ENCODE measurements at regions not wholly inside any gene's neighbourhood (a gene's known extent, or its start where the extent isn't known, plus 50 kb on each side); places are given as distances from the start of the nearest gene placed in this dataset.
"Not testable (repeated sequence)": the region's sequence is repeated elsewhere in the genome, so short reads cannot be mapped to it uniquely, and the experiment has no call there.

DNA sequence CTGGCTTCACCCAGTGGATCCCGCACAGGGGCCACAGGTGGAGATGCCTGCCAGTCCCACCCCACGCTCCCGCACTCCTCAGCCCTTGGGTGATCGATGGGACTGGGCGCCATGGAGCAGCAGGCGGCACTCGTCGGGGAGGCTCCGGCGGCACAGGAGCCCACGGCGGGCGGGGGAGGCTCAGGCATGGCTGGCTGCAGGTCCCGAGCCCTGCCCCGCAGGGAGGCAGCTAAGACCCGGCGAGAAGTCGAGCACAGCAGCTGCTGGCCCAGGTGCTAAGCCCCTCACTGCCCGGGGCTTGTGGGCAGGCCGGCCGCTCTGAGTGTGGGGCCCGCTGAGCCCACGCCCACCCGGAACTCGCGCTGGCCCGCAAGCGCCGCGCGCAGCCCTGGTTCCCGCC, 389.3 kb downstream of the ACTRT1 start:
- RAD21 ChIA-PET (ENCODE audit: unreplicated experiment); H3K27me3 ChIP-seq (replicated peaks in 1 of 2; ENCODE audit: control insufficient read depth in 2 of 2, insufficient read depth in 2 of 2, low read length in 1 of 2); SMC1A ChIA-PET (ENCODE audit: uncharacterized antibody, unreplicated experiment); intact Hi-C loops (cut with micrococcal nuclease; ENCODE audit: unreplicated experiment); H4K20me1 ChIP-seq (ENCODE audit: control insufficient read depth, insufficient read depth); H3K4me3 ChIP-seq; ATAC-seq; H3K79me2 ChIP-seq (ENCODE audit: control insufficient read depth, insufficient read depth, low read length); CTCF ChIA-PET; FAIRE-seq; H3K4me2 ChIP-seq (ENCODE audit: control insufficient read depth, insufficient read depth); H3K9me3 ChIP-seq (replicated peaks; ENCODE audit: control insufficient read depth, insufficient read depth, low read length); H3K4me1 ChIP-seq (ENCODE audit: control insufficient read depth, insufficient read depth, low read length); BruUV-seq (replicated peaks); H3K36me3 ChIP-seq (ENCODE audit: control insufficient read depth in 2 of 2, insufficient read depth in 2 of 2, low read length in 1 of 2); H3K9ac ChIP-seq (ENCODE audit: control insufficient read depth, insufficient read depth, low read length); DNase-seq (ENCODE audit: low read depth, low spot score); H2AFZ ChIP-seq (ENCODE audit: control insufficient read depth, low read depth, low read length); POLR2A ChIA-PET; in situ Hi-C loops (cut with MboI); H3K27ac ChIP-seq (ENCODE audit: control insufficient read depth, insufficient read depth): not testable (repeated sequence)
- 87% methylated on average over 19 of the region's 32 CpGs for WGBS (ENCODE audit: insufficient coverage, insufficient replicate concordance, low lambda C conversion rate, missing lambda C conversion rate)

GRCh38 chrX:127649011-127649410, 403.2 kb downstream of the ACTRT1 start:
- no TSS peak for BruUV-seq (replicated peaks)
- no peaks in the 10 kb centered on the region for H3K36me3 ChIP-seq (ENCODE audit: control insufficient read depth in 2 of 2, insufficient read depth in 2 of 2, low read length in 1 of 2)
- FAIRE-seq (no peak), ATAC-seq (no peak), DNase-seq (ENCODE audit: low read depth, low spot score) (no peak)
- no peak overlapping the region for H3K27ac ChIP-seq (ENCODE audit: control insufficient read depth, insufficient read depth)
- H3K4me1 ChIP-seq (ENCODE audit: control insufficient read depth, insufficient read depth, low read length) = no peaks in the 10 kb centered on the region
- WGBS (ENCODE audit: insufficient coverage, insufficient replicate concordance, low lambda C conversion rate, missing lambda C conversion rate) = 0% methylated on average over 1 of the region's 1 CpG
- intact Hi-C loops (cut with micrococcal nuclease; ENCODE audit: unreplicated experiment) = no loop called here
- in situ Hi-C loops (cut with MboI) = no loop called here
- no peak overlapping the region for H3K4me2 ChIP-seq (ENCODE audit: control insufficient read depth, insufficient read depth)
- ChIA-PET RAD21 (ENCODE audit: unreplicated experiment) (no interaction called here), POLR2A (no interaction called here), SMC1A (ENCODE audit: uncharacterized antibody, unreplicated experiment) (no interaction called here), CTCF (no interaction called here)
- H4K20me1 ChIP-seq (ENCODE audit: control insufficient read depth, insufficient read depth) = no peaks in the 10 kb centered on the region
- H2AFZ ChIP-seq (ENCODE audit: control insufficient read depth, low read depth, low read length) = no peak overlapping the region
- H3K79me2 ChIP-seq (ENCODE audit: control insufficient read depth, insufficient read depth, low read length) = no peaks in the 10 kb centered on the region
- no peak overlapping the region for H3K9ac ChIP-seq (ENCODE audit: control insufficient read depth, insufficient read depth, low read length)
- H3K27me3 ChIP-seq (replicated peaks in 1 of 2; ENCODE audit: control insufficient read depth in 2 of 2, insufficient read depth in 2 of 2, low read length in 1 of 2) = no peaks in the 10 kb centered on the region
- no peak overlapping the region for H3K4me3 ChIP-seq
- no peaks in the 10 kb centered on the region for H3K9me3 ChIP-seq (replicated peaks; ENCODE audit: control insufficient read depth, insufficient read depth, low read length)
- TF ChIP-seq PML (IDR thresholded peaks at IDR 0.05; ENCODE audit: low read length) = no peak
- no peak for TF ChIP-seq CEBPZ (IDR thresholded peaks at IDR 0.05; ENCODE audit: low read depth, low read length)
- no peak for TF ChIP-seq NFIC (IDR thresholded peaks at IDR 0.05; ENCODE audit: low read depth, low read length)
- no peak for TF ChIP-seq BCLAF1 (IDR thresholded peaks at IDR 0.05)
- TF ChIP-seq, protein P1, sequence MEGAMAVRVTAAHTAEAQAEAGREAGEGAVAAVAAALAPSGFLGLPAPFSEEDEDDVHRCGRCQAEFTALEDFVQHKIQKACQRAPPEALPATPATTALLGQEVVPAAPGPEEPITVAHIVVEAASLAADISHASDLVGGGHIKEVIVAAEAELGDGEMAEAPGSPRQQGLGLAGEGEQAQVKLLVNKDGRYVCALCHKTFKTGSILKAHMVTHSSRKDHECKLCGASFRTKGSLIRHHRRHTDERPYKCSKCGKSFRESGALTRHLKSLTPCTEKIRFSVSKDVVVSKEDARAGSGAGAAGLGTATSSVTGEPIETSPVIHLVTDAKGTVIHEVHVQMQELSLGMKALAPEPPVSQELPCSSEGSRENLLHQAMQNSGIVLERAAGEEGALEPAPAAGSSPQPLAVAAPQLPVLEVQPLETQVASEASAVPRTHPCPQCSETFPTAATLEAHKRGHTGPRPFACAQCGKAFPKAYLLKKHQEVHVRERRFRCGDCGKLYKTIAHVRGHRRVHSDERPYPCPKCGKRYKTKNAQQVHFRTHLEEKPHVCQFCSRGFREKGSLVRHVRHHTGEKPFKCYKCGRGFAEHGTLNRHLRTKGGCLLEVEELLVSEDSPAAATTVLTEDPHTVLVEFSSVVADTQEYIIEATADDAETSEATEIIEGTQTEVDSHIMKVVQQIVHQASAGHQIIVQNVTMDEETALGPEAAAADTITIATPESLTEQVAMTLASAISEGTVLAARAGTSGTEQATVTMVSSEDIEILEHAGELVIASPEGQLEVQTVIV (IDR thresholded peaks at IDR 0.05; ENCODE audit: borderline replicate concordance, partially characterized antibody) = no peak
- no peak for TF ChIP-seq IKZF2 (IDR thresholded peaks at IDR 0.05)
- TF ChIP-seq CHD4 (IDR thresholded peaks at IDR 0.05) = no peak
- TF ChIP-seq, protein P2, sequence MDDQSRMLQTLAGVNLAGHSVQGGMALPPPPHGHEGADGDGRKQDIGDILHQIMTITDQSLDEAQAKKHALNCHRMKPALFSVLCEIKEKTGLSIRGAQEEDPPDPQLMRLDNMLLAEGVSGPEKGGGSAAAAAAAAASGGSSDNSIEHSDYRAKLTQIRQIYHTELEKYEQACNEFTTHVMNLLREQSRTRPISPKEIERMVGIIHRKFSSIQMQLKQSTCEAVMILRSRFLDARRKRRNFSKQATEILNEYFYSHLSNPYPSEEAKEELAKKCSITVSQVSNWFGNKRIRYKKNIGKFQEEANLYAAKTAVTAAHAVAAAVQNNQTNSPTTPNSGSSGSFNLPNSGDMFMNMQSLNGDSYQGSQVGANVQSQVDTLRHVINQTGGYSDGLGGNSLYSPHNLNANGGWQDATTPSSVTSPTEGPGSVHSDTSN (IDR thresholded peaks at IDR 0.05; ENCODE audit: insufficient replicate concordance, low read depth, low read length) = no peak

Measured in GM12878 (cell line).